GM23338 (cell line): ENCODE measurements at regions not wholly inside any gene's neighbourhood (a gene's known extent, or its start where the extent isn't known, plus 50 kb on each side); places are given as distances from the start of the nearest gene placed in this dataset.

Experiments used
- ATAC-seq: fragments of 200-7000 bp; cut with Tn5 transposase; 3 replicates; pipeline ENCODE4 v1.9.1; 2020
- DNase-seq: peaks from one replicate; pipeline ENCODE4 v3.0.0-alpha.2; 2015; ENCODE audit warnings: low spot score
- H2AFZ ChIP-seq: fragments of 200-600 bp; sonication (generic); 2 replicates; pipeline ENCODE4 v1.8.0; 2016; ENCODE audit warnings: antibody characterized with exemption, mild to moderate bottlenecking, moderate library complexity
- H3F3A ChIP-seq: fragments of 200-600 bp; sonication (generic); replicated peaks from 2 replicates; pipeline ENCODE4 v1.8.0; 2017; ENCODE audit warnings: antibody characterized with exemption, mixed run types, low read depth
- H3K27ac ChIP-seq: fragments of 200-600 bp; sonication (generic); 2 replicates; pipeline ENCODE4 v1.6.1; 2016; ENCODE audit warnings: low read depth
- H3K27me3 ChIP-seq: fragments of 200-600 bp; sonication (generic); 2 replicates; pipeline ENCODE4 v1.8.0; 2016; ENCODE audit warnings: mild to moderate bottlenecking, mixed run types, moderate library complexity; ENCODE audit not compliant: insufficient read depth
- H3K36me3 ChIP-seq: fragments of 200-600 bp; sonication (generic); 2 replicates; pipeline ENCODE4 v1.8.0; 2016; ENCODE audit warnings: mild to moderate bottlenecking; ENCODE audit not compliant: insufficient read depth
- H3K4me1 ChIP-seq: fragments of 200-600 bp; sonication (generic); 2 replicates; pipeline ENCODE4 v1.8.0; 2016; ENCODE audit warnings: mild to moderate bottlenecking, moderate library complexity; ENCODE audit not compliant: insufficient read depth
- H3K4me2 ChIP-seq: fragments of 200-600 bp; sonication (generic); 2 replicates; pipeline ENCODE4 v1.7.1; 2017; ENCODE audit warnings: mixed run types
- H3K4me3 ChIP-seq: fragments of 200-600 bp; sonication (generic); 2 replicates; pipeline ENCODE4 v1.6.1; 2016; ENCODE audit warnings: mixed run types
- H3K79me2 ChIP-seq: fragments of 200-600 bp; sonication (generic); replicated peaks from 2 replicates; pipeline ENCODE4 v1.8.0; 2017; ENCODE audit warnings: mild to moderate bottlenecking; ENCODE audit not compliant: insufficient read depth
- H3K9me2 ChIP-seq: fragments of 200-600 bp; sonication (generic); 2 replicates; pipeline ENCODE4 v1.8.0; 2017; ENCODE audit not compliant: insufficient read depth
- H4K20me1 ChIP-seq: fragments of 200-600 bp; sonication (generic); replicated peaks from 2 replicates; pipeline ENCODE4 v1.8.0; 2017; ENCODE audit warnings: mild to moderate bottlenecking; ENCODE audit not compliant: insufficient read depth
- H3K27ac Mint-ChIP-seq: 2 replicates; pipeline ENCODE4 v1.8.0; 2020; ENCODE audit warnings: inconsistent platforms, mild to moderate bottlenecking, moderate library complexity, mixed read lengths
- H3K27me3 Mint-ChIP-seq: 3 replicates; pipeline ENCODE4 v1.8.0; 2022; ENCODE audit warnings: low read depth, mild to moderate bottlenecking, moderate library complexity, mixed read lengths, inconsistent platforms; ENCODE audit not compliant: insufficient read depth, poor library complexity
- H3K36me3 Mint-ChIP-seq: 3 replicates; pipeline ENCODE4 v1.8.0; 2021; ENCODE audit warnings: low read depth, mild to moderate bottlenecking, inconsistent platforms, moderate library complexity, mixed read lengths
- H3K4me1 Mint-ChIP-seq: 3 replicates; pipeline ENCODE4 v1.8.0; 2020; ENCODE audit warnings: mild to moderate bottlenecking, inconsistent platforms, mixed read lengths
- H3K4me3 Mint-ChIP-seq: 3 replicates; pipeline ENCODE4 v1.8.0; 2021; ENCODE audit warnings: moderate library complexity, mild to moderate bottlenecking, inconsistent platforms, mixed read lengths
- H3K9me3 Mint-ChIP-seq: 3 replicates; pipeline ENCODE4 v1.8.0; 2020; ENCODE audit warnings: moderate library complexity, mild to moderate bottlenecking, inconsistent platforms, mixed read lengths
- CREB1 ChIP-seq: fragments of 250-450 bp; sonication (Bioruptor Pico); IDR thresholded peaks from 2 replicates; pipeline ENCODE4 v1.5.0; 2020; ENCODE audit warnings: low read depth, mild to moderate bottlenecking, moderate library complexity
- EZH2 ChIP-seq: fragments of 200-600 bp; sonication (generic); IDR thresholded peaks from one replicate; pipeline ENCODE4 v1.8.0; 2017; ENCODE audit warnings: antibody characterized with exemption, mild to moderate bottlenecking, low read depth; ENCODE audit not compliant: unreplicated experiment
- EZH2phosphoT487 ChIP-seq: fragments of 200-600 bp; sonication (generic); IDR thresholded peaks from one replicate; pipeline ENCODE4 v1.8.1; 2018; ENCODE audit warnings: antibody characterized with exemption; ENCODE audit not compliant: unreplicated experiment
- JUNB ChIP-seq: IDR thresholded peaks from one replicate; pipeline ENCODE4 v1.6.1; 2016; ENCODE audit warnings: antibody characterized with exemption; ENCODE audit not compliant: unreplicated experiment
- NANOG ChIP-seq: IDR thresholded peaks from 2 replicates; pipeline ENCODE4 v1.6.1; 2016; ENCODE audit warnings: antibody characterized with exemption, borderline replicate concordance
- POLR2AphosphoS5 ChIP-seq: IDR thresholded peaks from 2 replicates; pipeline ENCODE4 v1.6.1; 2016; ENCODE audit warnings: antibody characterized with exemption, low read depth
- ZNF114 ChIP-seq: fragments of 250-450 bp; sonication (Bioruptor Pico); IDR thresholded peaks from 2 replicates; pipeline ENCODE4 v1.5.0; 2020; ENCODE audit warnings: mild to moderate bottlenecking, moderate library complexity
- ZNF331 ChIP-seq: fragments of 250-450 bp; sonication (Bioruptor Pico); IDR thresholded peaks from 2 replicates; pipeline ENCODE4 v1.5.0; 2020; ENCODE audit warnings: low read depth, mild to moderate bottlenecking, moderate library complexity
- TF ChIP-seq, protein P1 (sequence below), 2 experiments: fragments of 200-600 bp in 1 of 2; sonication (generic) in 1 of 2; conservative IDR thresholded peaks; 2 replicates each; pipeline versions ENCODE4 v1.5.1 to v1.6.1; 2016 to 2017; ENCODE audit warnings: antibody characterized with exemption in 2 of 2, low read depth in 2 of 2, mild to moderate bottlenecking in 2 of 2, moderate library complexity in 1 of 2
- TF ChIP-seq, protein P2 (sequence below): fragments of 250-450 bp; sonication (Bioruptor Pico); IDR thresholded peaks from 2 replicates; pipeline ENCODE4 v1.5.0; 2020; ENCODE audit warnings: mild to moderate bottlenecking, moderate library complexity
- TF ChIP-seq, protein P3 (sequence below): IDR thresholded peaks from one replicate; pipeline ENCODE4 v1.6.1; 2018; ENCODE audit warnings: antibody characterized with exemption; ENCODE audit not compliant: unreplicated experiment
- TF ChIP-seq, protein P4 (sequence below): IDR thresholded peaks from 2 replicates; pipeline ENCODE4 v1.6.1; 2016; ENCODE audit warnings: antibody characterized with exemption

DNA sequence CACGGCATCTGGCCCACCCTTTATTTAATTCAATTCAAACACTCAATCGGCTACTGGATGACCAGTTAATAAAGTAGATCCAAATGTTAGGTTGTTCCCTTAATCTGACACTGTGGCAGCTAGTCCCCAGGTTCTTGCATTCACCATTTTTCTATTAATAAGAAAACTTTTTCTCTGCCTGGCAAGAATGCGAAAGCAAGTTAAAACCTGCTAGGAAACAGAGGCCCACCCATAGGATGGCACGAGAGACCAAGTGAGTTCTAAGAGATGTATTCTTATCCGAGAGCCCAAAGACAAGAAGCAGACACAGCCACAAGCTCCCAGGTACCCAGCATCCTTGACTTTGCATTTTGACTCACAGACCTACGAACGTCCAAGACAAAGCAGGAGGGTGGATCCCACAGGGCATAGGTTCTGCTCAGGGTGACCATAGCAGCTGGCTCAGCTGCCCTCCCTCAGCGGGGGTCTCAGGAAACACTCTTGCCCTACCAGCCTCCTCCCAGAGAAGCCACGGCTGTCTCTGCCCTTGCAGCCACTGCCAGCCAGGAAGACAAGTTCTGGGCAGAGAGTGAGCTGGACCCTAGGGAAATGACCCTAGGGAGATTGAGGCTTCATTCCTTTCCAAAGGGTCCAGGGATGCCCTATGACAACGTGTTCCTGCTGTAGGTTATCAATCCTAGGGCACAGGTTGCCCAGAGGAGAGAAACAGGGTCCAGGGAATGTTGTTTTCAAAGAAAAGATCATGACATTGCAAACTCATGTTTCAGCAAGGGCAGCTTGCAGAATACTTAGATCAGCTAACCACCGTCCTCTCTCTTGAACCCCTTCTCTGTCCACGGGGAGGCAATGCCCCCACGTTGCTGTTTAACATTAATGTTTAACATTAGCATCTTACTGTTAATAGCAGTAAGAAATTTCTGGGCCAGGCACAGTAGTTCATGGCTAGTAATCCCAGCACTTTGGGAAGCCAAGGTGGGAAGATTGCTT is 147.2 kb upstream of the ZNF507 start:
- no peak overlapping the region for H3K4me3 ChIP-seq
- Mint-ChIP-seq H3K4me3 (no peak overlapping the region), H3K27ac (no peak overlapping the region), H3K9me3 (peaks cover 6% of the 10 kb centered on the region), H3K4me1 (no peaks in the 10 kb centered on the region), H3K27me3 (no peaks in the 10 kb centered on the region), H3K36me3 (no peaks in the 10 kb centered on the region)
- ATAC-seq: no peak
- H2AFZ ChIP-seq: no peak overlapping the region
- no peak for DNase-seq
- H3K4me1 ChIP-seq: no peaks in the 10 kb centered on the region
- H3K79me2 ChIP-seq: no peaks in the 10 kb centered on the region
- H3K36me3 ChIP-seq: no peaks in the 10 kb centered on the region
- H4K20me1 ChIP-seq: no peaks in the 10 kb centered on the region
- H3F3A ChIP-seq: no peaks in the 10 kb centered on the region
- TF ChIP-seq, protein P1, sequence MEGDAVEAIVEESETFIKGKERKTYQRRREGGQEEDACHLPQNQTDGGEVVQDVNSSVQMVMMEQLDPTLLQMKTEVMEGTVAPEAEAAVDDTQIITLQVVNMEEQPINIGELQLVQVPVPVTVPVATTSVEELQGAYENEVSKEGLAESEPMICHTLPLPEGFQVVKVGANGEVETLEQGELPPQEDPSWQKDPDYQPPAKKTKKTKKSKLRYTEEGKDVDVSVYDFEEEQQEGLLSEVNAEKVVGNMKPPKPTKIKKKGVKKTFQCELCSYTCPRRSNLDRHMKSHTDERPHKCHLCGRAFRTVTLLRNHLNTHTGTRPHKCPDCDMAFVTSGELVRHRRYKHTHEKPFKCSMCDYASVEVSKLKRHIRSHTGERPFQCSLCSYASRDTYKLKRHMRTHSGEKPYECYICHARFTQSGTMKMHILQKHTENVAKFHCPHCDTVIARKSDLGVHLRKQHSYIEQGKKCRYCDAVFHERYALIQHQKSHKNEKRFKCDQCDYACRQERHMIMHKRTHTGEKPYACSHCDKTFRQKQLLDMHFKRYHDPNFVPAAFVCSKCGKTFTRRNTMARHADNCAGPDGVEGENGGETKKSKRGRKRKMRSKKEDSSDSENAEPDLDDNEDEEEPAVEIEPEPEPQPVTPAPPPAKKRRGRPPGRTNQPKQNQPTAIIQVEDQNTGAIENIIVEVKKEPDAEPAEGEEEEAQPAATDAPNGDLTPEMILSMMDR (conservative IDR thresholded peaks at IDR 0.05; ENCODE audit: low read depth in 2 of 2): no peak
- TF ChIP-seq NANOG (no peak), CREB1 (CRISPR knock-in tag) (no peak), ZNF331 (CRISPR knock-in tag) (no peak), ZNF114 (CRISPR knock-in tag) (no peak), EZH2phosphoT487 (no peak), JUNB (no peak), POLR2AphosphoS5 (no peak), EZH2 (no peak)
- TF ChIP-seq, protein P2, sequence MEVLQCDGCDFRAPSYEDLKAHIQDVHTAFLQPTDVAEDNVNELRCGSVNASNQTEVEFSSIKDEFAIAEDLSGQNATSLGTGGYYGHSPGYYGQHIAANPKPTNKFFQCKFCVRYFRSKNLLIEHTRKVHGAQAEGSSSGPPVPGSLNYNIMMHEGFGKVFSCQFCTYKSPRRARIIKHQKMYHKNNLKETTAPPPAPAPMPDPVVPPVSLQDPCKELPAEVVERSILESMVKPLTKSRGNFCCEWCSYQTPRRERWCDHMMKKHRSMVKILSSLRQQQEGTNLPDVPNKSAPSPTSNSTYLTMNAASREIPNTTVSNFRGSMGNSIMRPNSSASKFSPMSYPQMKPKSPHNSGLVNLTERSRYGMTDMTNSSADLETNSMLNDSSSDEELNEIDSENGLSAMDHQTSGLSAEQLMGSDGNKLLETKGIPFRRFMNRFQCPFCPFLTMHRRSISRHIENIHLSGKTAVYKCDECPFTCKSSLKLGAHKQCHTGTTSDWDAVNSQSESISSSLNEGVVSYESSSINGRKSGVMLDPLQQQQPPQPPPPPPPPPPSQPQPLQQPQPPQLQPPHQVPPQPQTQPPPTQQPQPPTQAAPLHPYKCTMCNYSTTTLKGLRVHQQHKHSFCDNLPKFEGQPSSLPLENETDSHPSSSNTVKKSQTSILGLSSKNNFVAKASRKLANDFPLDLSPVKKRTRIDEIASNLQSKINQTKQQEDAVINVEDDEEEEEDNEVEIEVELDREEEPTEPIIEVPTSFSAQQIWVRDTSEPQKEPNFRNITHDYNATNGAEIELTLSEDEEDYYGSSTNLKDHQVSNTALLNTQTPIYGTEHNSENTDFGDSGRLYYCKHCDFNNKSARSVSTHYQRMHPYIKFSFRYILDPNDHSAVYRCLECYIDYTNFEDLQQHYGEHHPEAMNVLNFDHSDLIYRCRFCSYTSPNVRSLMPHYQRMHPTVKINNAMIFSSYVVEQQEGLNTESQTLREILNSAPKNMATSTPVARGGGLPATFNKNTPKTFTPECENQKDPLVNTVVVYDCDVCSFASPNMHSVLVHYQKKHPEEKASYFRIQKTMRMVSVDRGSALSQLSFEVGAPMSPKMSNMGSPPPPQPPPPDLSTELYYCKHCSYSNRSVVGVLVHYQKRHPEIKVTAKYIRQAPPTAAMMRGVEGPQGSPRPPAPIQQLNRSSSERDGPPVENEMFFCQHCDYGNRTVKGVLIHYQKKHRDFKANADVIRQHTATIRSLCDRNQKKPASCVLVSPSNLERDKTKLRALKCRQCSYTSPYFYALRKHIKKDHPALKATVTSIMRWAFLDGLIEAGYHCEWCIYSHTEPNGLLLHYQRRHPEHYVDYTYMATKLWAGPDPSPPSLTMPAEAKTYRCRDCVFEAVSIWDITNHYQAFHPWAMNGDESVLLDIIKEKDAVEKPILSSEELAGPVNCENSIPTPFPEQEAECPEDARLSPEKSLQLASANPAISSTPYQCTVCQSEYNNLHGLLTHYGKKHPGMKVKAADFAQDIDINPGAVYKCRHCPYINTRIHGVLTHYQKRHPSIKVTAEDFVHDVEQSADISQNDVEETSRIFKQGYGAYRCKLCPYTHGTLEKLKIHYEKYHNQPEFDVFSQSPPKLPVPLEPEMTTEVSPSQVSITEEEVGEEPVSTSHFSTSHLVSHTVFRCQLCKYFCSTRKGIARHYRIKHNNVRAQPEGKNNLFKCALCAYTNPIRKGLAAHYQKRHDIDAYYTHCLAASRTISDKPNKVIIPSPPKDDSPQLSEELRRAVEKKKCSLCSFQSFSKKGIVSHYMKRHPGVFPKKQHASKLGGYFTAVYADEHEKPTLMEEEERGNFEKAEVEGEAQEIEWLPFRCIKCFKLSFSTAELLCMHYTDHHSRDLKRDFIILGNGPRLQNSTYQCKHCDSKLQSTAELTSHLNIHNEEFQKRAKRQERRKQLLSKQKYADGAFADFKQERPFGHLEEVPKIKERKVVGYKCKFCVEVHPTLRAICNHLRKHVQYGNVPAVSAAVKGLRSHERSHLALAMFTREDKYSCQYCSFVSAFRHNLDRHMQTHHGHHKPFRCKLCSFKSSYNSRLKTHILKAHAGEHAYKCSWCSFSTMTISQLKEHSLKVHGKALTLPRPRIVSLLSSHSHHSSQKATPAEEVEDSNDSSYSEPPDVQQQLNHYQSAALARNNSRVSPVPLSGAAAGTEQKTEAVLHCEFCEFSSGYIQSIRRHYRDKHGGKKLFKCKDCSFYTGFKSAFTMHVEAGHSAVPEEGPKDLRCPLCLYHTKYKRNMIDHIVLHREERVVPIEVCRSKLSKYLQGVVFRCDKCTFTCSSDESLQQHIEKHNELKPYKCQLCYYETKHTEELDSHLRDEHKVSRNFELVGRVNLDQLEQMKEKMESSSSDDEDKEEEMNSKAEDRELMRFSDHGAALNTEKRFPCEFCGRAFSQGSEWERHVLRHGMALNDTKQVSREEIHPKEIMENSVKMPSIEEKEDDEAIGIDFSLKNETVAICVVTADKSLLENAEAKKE (CRISPR knock-in tag): no peak
- TF ChIP-seq, protein P3, sequence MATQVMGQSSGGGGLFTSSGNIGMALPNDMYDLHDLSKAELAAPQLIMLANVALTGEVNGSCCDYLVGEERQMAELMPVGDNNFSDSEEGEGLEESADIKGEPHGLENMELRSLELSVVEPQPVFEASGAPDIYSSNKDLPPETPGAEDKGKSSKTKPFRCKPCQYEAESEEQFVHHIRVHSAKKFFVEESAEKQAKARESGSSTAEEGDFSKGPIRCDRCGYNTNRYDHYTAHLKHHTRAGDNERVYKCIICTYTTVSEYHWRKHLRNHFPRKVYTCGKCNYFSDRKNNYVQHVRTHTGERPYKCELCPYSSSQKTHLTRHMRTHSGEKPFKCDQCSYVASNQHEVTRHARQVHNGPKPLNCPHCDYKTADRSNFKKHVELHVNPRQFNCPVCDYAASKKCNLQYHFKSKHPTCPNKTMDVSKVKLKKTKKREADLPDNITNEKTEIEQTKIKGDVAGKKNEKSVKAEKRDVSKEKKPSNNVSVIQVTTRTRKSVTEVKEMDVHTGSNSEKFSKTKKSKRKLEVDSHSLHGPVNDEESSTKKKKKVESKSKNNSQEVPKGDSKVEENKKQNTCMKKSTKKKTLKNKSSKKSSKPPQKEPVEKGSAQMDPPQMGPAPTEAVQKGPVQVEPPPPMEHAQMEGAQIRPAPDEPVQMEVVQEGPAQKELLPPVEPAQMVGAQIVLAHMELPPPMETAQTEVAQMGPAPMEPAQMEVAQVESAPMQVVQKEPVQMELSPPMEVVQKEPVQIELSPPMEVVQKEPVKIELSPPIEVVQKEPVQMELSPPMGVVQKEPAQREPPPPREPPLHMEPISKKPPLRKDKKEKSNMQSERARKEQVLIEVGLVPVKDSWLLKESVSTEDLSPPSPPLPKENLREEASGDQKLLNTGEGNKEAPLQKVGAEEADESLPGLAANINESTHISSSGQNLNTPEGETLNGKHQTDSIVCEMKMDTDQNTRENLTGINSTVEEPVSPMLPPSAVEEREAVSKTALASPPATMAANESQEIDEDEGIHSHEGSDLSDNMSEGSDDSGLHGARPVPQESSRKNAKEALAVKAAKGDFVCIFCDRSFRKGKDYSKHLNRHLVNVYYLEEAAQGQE: no peak
- TF ChIP-seq, protein P4, sequence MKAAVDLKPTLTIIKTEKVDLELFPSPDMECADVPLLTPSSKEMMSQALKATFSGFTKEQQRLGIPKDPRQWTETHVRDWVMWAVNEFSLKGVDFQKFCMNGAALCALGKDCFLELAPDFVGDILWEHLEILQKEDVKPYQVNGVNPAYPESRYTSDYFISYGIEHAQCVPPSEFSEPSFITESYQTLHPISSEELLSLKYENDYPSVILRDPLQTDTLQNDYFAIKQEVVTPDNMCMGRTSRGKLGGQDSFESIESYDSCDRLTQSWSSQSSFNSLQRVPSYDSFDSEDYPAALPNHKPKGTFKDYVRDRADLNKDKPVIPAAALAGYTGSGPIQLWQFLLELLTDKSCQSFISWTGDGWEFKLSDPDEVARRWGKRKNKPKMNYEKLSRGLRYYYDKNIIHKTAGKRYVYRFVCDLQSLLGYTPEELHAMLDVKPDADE: no peak
- H3K4me2 ChIP-seq: no peak overlapping the region
- H3K9me2 ChIP-seq: no peaks in the 10 kb centered on the region
- H3K27me3 ChIP-seq: no peaks in the 10 kb centered on the region
- no peak overlapping the region for H3K27ac ChIP-seq
